Panc1 (cell line): ENCODE measurements at regions not wholly inside any gene's neighbourhood (a gene's known extent, or its start where the extent isn't known, plus 50 kb on each side); places are given as distances from the start of the nearest gene placed in this dataset.

Source experiments
- ATAC-seq: fragments of 200-7000 bp; cut with Tn5 transposase; 2 replicates; pipeline ENCODE4 v1.9.1; 2020; ENCODE audit warnings: mild to moderate bottlenecking, moderate library complexity
- BruUV-seq: library from RNA; stranded (reverse); fragments of 400-500 nt; replicated peaks from 2 replicates; lab custom pipeline; 2021; lab: Mats Ljungman, UMichigan
- CTCF ChIA-PET: fragments of 300-600 bp; sonication (Branson Sonifier 250); formaldehyde crosslinking; loops from one replicate; lab custom pipeline; 2022; ENCODE audit warnings: antibody characterized with exemption; lab: Charles Lee
- POLR2A ChIA-PET: fragments of 300-600 bp; sonication (Branson Sonifier 250); formaldehyde crosslinking; loops from one replicate; lab custom pipeline; 2022; ENCODE audit warnings: antibody characterized with exemption; lab: Charles Lee
- DNase-seq: peaks from one replicate; pipeline ENCODE4 v3.0.0-alpha.2; 2010; ENCODE audit warnings: low read depth, low spot score
- H3K27ac ChIP-seq: 2 replicates; pipeline ENCODE4 v1.5.1; 2011; ENCODE audit warnings: mild to moderate bottlenecking, low read length, inconsistent platforms
- H3K27me3 ChIP-seq: fragments of 200-500 bp; sonication (Bioruptor generic); 2 replicates; pipeline ENCODE4 v1.6.0; 2014; ENCODE audit warnings: low read length, inconsistent platforms; ENCODE audit not compliant: control insufficient read depth, insufficient read depth
- H3K36me3 ChIP-seq: fragments of 200-500 bp; sonication (Bioruptor generic); 2 replicates; pipeline ENCODE4 v1.5.1; 2014; ENCODE audit warnings: inconsistent platforms, mild to moderate bottlenecking, low read length, moderate library complexity; ENCODE audit not compliant: control insufficient read depth, insufficient read depth
- H3K4me1 ChIP-seq: 2 replicates; pipeline ENCODE4 v1.5.1; 2011; ENCODE audit warnings: inconsistent platforms, mild to moderate bottlenecking, low read length, moderate library complexity; ENCODE audit not compliant: control insufficient read depth, insufficient read depth
- H3K4me3 ChIP-seq, 2 experiments: 2 replicates each; pipeline ENCODE4 v1.5.1; 2011 to 2012; ENCODE audit warnings: low read depth in 2 of 2, low read length in 2 of 2, mild to moderate bottlenecking in 2 of 2, inconsistent platforms in 1 of 2, moderate library complexity in 1 of 2
- H3K9me3 ChIP-seq: fragments of 200-500 bp; sonication (Bioruptor generic); 2 replicates; pipeline ENCODE4 v1.5.1; 2014; ENCODE audit warnings: low read depth, mild to moderate bottlenecking, inconsistent platforms, low read length, moderate library complexity; ENCODE audit not compliant: control insufficient read depth, insufficient read depth
- POLR2AphosphoS5 ChIP-seq: IDR thresholded peaks from 2 replicates; pipeline ENCODE4 v1.6.1; 2012; ENCODE audit warnings: mild to moderate bottlenecking, low read depth, low read length, moderate library complexity
- SIN3A ChIP-seq: IDR thresholded peaks from 2 replicates; pipeline ENCODE4 v1.6.1; 2012; ENCODE audit warnings: low read depth, mild to moderate bottlenecking, low read length, moderate library complexity, borderline replicate concordance; ENCODE audit not compliant: insufficient read depth
- TCF7L2 ChIP-seq: IDR thresholded peaks from 2 replicates; pipeline ENCODE4 v1.6.1; 2011; ENCODE audit warnings: mild to moderate bottlenecking, low read depth, low read length, inconsistent platforms
- in situ Hi-C: cut with HindIII; loops from 2 replicates; pipeline ENCODE4 v1.10.0; 2016; ENCODE audit warnings: low sequenced_read_pairs, low pct_unique_long_range_greater_than_20kb
- intact Hi-C: fragments of 100-400 bp; cut with micrococcal nuclease; formaldehyde crosslinking; loops from one replicate; pipeline ENCODE4 v1.10.0; 2022; ENCODE audit not compliant: unreplicated experiment
- TF ChIP-seq, protein P1 (sequence below), 2 experiments: IDR thresholded peaks; 2 replicates each; pipeline ENCODE4 v1.6.1; 2011 to 2012; ENCODE audit warnings: low read depth in 2 of 2, control low read depth in 1 of 2, low read length in 1 of 2, mild to moderate bottlenecking in 1 of 2, moderate library complexity in 1 of 2; ENCODE audit not compliant: insufficient read depth in 1 of 2
- TF ChIP-seq, protein P2 (sequence below): fragments of 450-650 bp; IDR thresholded peaks from 2 replicates; pipeline ENCODE4 v1.5.1; 2017; ENCODE audit warnings: mild to moderate bottlenecking

DNA sequence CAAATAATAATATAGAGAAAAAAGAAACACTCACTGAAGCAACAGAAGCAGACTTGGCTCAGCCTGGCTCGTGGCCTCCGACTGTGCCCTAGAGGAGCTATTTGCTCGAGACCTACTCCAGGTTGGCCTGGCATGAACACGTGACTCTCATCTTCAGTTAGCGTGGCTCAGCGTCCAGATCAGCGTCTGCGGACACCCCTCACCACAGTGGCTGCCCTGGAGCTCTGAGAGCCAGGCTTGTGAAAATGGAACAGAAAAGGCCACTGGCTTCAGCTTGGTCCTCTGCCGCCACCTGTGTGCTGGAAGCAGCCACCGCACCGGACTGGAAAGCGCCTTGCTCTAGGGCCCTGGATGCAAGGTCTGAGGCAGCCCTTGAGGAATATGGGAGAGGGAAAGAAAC, 1184.0 kb upstream of the GYPC start:
- no peak overlapping the region for H3K27ac ChIP-seq
- DNase-seq: no peak
- H3K4me1 ChIP-seq: no peaks in the 10 kb centered on the region
- peak; percentile 86 for ATAC-seq
- BruUV-seq: no TSS peak
- no peaks in the 10 kb centered on the region for H3K9me3 ChIP-seq
- intact Hi-C loops (loop anchor here (5.0 to 10.0 kb wide), 2 partner anchors 670 to 1447 kb away; partner anchors contain the start of gene CNTNAP5), in situ Hi-C loops (no loop called here)
- TF ChIP-seq, protein P1, sequence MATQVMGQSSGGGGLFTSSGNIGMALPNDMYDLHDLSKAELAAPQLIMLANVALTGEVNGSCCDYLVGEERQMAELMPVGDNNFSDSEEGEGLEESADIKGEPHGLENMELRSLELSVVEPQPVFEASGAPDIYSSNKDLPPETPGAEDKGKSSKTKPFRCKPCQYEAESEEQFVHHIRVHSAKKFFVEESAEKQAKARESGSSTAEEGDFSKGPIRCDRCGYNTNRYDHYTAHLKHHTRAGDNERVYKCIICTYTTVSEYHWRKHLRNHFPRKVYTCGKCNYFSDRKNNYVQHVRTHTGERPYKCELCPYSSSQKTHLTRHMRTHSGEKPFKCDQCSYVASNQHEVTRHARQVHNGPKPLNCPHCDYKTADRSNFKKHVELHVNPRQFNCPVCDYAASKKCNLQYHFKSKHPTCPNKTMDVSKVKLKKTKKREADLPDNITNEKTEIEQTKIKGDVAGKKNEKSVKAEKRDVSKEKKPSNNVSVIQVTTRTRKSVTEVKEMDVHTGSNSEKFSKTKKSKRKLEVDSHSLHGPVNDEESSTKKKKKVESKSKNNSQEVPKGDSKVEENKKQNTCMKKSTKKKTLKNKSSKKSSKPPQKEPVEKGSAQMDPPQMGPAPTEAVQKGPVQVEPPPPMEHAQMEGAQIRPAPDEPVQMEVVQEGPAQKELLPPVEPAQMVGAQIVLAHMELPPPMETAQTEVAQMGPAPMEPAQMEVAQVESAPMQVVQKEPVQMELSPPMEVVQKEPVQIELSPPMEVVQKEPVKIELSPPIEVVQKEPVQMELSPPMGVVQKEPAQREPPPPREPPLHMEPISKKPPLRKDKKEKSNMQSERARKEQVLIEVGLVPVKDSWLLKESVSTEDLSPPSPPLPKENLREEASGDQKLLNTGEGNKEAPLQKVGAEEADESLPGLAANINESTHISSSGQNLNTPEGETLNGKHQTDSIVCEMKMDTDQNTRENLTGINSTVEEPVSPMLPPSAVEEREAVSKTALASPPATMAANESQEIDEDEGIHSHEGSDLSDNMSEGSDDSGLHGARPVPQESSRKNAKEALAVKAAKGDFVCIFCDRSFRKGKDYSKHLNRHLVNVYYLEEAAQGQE (IDR thresholded peaks at IDR 0.05; ENCODE audit: insufficient read depth in 1 of 2, low read depth in 2 of 2, low read length in 1 of 2): no peak
- TF ChIP-seq, protein P2, sequence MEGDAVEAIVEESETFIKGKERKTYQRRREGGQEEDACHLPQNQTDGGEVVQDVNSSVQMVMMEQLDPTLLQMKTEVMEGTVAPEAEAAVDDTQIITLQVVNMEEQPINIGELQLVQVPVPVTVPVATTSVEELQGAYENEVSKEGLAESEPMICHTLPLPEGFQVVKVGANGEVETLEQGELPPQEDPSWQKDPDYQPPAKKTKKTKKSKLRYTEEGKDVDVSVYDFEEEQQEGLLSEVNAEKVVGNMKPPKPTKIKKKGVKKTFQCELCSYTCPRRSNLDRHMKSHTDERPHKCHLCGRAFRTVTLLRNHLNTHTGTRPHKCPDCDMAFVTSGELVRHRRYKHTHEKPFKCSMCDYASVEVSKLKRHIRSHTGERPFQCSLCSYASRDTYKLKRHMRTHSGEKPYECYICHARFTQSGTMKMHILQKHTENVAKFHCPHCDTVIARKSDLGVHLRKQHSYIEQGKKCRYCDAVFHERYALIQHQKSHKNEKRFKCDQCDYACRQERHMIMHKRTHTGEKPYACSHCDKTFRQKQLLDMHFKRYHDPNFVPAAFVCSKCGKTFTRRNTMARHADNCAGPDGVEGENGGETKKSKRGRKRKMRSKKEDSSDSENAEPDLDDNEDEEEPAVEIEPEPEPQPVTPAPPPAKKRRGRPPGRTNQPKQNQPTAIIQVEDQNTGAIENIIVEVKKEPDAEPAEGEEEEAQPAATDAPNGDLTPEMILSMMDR: peak; percentile 76
- TF ChIP-seq SIN3A (no peak), POLR2AphosphoS5 (no peak)
- ChIA-PET CTCF (no interaction called here), POLR2A (no interaction called here)
- peak overlapping the region in 1 of 2 experiments; percentile 26; a peak in 1 of 4 replicates for H3K4me3 ChIP-seq
- no peaks in the 10 kb centered on the region for H3K36me3 ChIP-seq
- H3K27me3 ChIP-seq: no peaks in the 10 kb centered on the region

DNA sequence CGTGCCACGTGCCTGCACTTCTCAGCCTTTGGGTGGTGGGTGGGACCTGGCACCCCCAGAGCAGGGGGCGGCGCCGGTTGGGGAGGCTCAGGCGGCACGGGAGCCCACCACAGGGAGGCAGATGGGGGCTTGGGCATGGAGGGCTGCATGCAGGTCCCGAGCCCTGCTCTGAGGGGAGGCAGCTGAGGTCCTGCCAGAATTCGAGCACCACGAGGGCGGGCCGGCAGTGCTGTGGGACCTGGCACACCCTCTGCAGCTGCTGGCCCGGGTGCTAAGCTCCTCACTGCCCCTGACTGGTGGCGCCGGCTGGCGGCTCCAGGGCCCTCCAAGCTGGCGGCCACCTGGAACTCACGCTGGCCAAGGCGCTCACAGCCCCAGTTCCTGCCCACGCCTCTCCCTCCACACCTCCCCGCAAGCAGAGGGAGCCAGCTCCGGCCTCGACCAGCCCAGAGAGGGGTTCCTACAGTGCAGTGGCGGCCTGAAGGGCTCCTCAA, 1176.8 kb upstream of the GYPC start:
- no peak overlapping the region for H3K4me3 ChIP-seq
- no peaks in the 10 kb centered on the region for H3K27me3 ChIP-seq
- no TSS peak for BruUV-seq
- POLR2A ChIA-PET: no interaction called here
- H3K36me3 ChIP-seq: no peaks in the 10 kb centered on the region
- TF ChIP-seq POLR2AphosphoS5 (no peak), SIN3A (no peak), TCF7L2 (no peak)
- TF ChIP-seq, protein P1 (IDR thresholded peaks at IDR 0.05; ENCODE audit: insufficient read depth in 1 of 2, low read depth in 2 of 2, low read length in 1 of 2): no peak
- TF ChIP-seq, protein P2: no peak
- intact Hi-C loops: loop anchor here (10.0 kb wide), 1 partner anchor 1454 kb away; the partner anchor contains the start of gene CNTNAP5
- no peak overlapping the region for H3K27ac ChIP-seq
- in situ Hi-C loops: no loop called here
- ATAC-seq: no peak
- no peaks in the 10 kb centered on the region for H3K9me3 ChIP-seq
- no peaks in the 10 kb centered on the region for H3K4me1 ChIP-seq
- DNase-seq: no peak
- CTCF ChIA-PET: no interaction called here
